ENCODE measurements at regions not wholly inside any gene's neighbourhood (a gene's known extent, or its start where the extent isn't known, plus 50 kb on each side); places are given as distances from the start of the nearest gene placed in this dataset.

DNA sequence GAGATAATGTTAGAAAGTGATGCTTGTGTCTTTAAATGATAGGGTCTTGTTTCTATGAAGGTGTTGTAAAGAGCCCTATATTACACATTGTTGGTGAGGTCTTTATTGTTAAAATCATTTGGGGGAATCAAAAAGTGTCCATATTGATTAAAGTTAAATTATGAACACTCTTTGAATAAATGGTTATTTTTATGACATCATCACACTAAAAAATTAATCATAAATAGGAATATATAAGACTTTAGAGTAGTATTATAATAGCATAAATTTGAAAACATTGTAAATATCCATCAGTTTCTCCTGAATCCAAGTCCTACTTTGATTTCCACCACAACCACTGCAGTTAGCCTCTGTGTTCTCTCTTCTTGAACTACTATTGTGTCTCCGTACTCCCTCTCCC, 136.3 kb downstream of the HTR1A start:
- TF ChIP-seq, protein P1, sequence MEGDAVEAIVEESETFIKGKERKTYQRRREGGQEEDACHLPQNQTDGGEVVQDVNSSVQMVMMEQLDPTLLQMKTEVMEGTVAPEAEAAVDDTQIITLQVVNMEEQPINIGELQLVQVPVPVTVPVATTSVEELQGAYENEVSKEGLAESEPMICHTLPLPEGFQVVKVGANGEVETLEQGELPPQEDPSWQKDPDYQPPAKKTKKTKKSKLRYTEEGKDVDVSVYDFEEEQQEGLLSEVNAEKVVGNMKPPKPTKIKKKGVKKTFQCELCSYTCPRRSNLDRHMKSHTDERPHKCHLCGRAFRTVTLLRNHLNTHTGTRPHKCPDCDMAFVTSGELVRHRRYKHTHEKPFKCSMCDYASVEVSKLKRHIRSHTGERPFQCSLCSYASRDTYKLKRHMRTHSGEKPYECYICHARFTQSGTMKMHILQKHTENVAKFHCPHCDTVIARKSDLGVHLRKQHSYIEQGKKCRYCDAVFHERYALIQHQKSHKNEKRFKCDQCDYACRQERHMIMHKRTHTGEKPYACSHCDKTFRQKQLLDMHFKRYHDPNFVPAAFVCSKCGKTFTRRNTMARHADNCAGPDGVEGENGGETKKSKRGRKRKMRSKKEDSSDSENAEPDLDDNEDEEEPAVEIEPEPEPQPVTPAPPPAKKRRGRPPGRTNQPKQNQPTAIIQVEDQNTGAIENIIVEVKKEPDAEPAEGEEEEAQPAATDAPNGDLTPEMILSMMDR (IDR thresholded peaks at IDR 0.05), result no peak
- no peak for TF ChIP-seq POLR2A (IDR thresholded peaks at IDR 0.05)
